Cardiac muscle cell (in vitro differentiated cells and primary cell): ENCODE measurements at regions not wholly inside any gene's neighbourhood (a gene's known extent, or its start where the extent isn't known, plus 50 kb on each side); places are given as distances from the start of the nearest gene placed in this dataset.

ENCODE experiments used
- DNase-seq, 2 donors: peaks; one replicate each; pipeline versions ENCODE4 v3.0.0 to v3.0.0-alpha.2; 2010 to 2017; ENCODE audit warnings: low read depth in 1 of 2, low spot score in 1 of 2
- H3K27ac ChIP-seq: fragments of 200-600 bp; sonication (generic); 2 replicates; pipeline ENCODE4 v1.5.1; 2016
- H3K27me3 ChIP-seq: fragments of 200-600 bp; sonication (generic); 2 replicates; pipeline ENCODE4 v1.6.0; 2016; ENCODE audit warnings: control low read depth
- H3K36me3 ChIP-seq: fragments of 200-600 bp; sonication (generic); 2 replicates; pipeline ENCODE4 v1.5.1; 2016; ENCODE audit warnings: control low read depth
- H3K4me1 ChIP-seq: fragments of 200-600 bp; sonication (generic); 2 replicates; pipeline ENCODE4 v1.8.1; 2017; ENCODE audit warnings: low read depth, mild to moderate bottlenecking, mixed run types
- H3K4me3 ChIP-seq: fragments of 200-600 bp; sonication (generic); 2 replicates; pipeline ENCODE4 v1.5.1; 2016; ENCODE audit warnings: mild to moderate bottlenecking
- H3K9me3 ChIP-seq: fragments of 200-600 bp; sonication (generic); 2 replicates; pipeline ENCODE4 v1.5.1; 2017; ENCODE audit warnings: low read depth, mild to moderate bottlenecking, control low read depth
- CTCF ChIP-seq: IDR thresholded peaks from 2 replicates; pipeline ENCODE4 v1.5.1; 2012; ENCODE audit warnings: low read depth, mild to moderate bottlenecking, low read length

GRCh38 chr2:235383272-235383843 lies 110.5 kb upstream of the AGAP1 start:
- no peak for DNase-seq
- no peaks in the 10 kb centered on the region for H3K9me3 ChIP-seq
- no peak overlapping the region for H3K27ac ChIP-seq
- no peak for TF ChIP-seq CTCF
- H3K27me3 ChIP-seq, result peaks cover 2% of the 10 kb centered on the region
- no peaks in the 10 kb centered on the region for H3K4me1 ChIP-seq
- H3K36me3 ChIP-seq, result no peaks in the 10 kb centered on the region
- no peak overlapping the region for H3K4me3 ChIP-seq

GRCh38 chr2:235384624-235385023 lies 109.2 kb upstream of the AGAP1 start:
- Histone ChIP-seq H3K9me3 (no peaks in the 10 kb centered on the region), H3K4me3 (no peak overlapping the region), H3K27ac (no peak overlapping the region), H3K4me1 (no peaks in the 10 kb centered on the region), H3K27me3 (no peaks in the 10 kb centered on the region), H3K36me3 (no peaks in the 10 kb centered on the region)
- no peak for TF ChIP-seq CTCF
- DNase-seq, result no peak

- Histone ChIP-seq H3K27me3 (no peaks in the 10 kb centered on the region), H3K4me1 (no peaks in the 10 kb centered on the region), H3K4me3 (no peak overlapping the region), H3K36me3 (no peaks in the 10 kb centered on the region), H3K9me3 (no peaks in the 10 kb centered on the region), H3K27ac (no peak overlapping the region)
- DNase-seq, result no peak
- TF ChIP-seq CTCF, result no peak
Measured at GRCh38 chr2:235389626-235390025, 104.2 kb upstream of the AGAP1 start.

GRCh38 chr2:235390108-235390815 lies 103.6 kb upstream of the AGAP1 start:
- Histone ChIP-seq H3K9me3 (no peaks in the 10 kb centered on the region), H3K4me1 (no peaks in the 10 kb centered on the region), H3K27ac (no peak overlapping the region), H3K4me3 (no peak overlapping the region), H3K27me3 (no peaks in the 10 kb centered on the region), H3K36me3 (no peaks in the 10 kb centered on the region)
- TF ChIP-seq CTCF, result no peak
- peak in 1 of 2 donors; percentile 72 for DNase-seq

- Histone ChIP-seq H3K36me3 (no peaks in the 10 kb centered on the region), H3K27me3 (no peaks in the 10 kb centered on the region), H3K9me3 (no peaks in the 10 kb centered on the region), H3K4me3 (no peak overlapping the region), H3K27ac (no peak overlapping the region), H3K4me1 (no peaks in the 10 kb centered on the region)
- no peak for TF ChIP-seq CTCF
- DNase-seq, result peak in 1 of 2 donors; percentile 13
Measured at GRCh38 chr2:235390816-235391194, 103.0 kb upstream of the AGAP1 start.
